NCI-H1092 (cell line): ENCODE measurements at regions not wholly inside any gene's neighbourhood (a gene's known extent, or its start where the extent isn't known, plus 50 kb on each side); places are given as distances from the start of the nearest gene placed in this dataset.

Experiments
- DNase-seq: peaks from one replicate; lab custom pipeline; 2025; lab: John Stamatoyannopoulos, UW

DNA sequence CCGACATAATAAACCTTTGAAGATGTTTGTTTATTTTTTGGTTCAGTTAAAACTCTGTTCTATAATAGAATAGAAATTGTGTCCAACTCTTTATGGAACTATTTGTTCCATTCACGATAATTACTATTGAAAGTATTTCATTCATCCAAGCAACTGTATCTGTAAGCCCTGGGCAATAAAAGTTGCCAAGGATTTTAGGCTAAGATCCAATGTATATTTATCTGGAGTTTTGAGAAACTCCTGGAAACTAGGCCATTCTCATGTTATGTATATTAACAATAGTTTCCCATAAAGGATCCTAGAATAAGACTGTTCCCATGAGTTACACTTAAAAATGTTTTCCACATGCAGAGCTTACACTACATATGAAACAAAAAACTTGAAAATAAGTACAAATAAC, 261.6 kb downstream of the SLITRK6 start:
- DNase-seq, result no peak

DNA sequence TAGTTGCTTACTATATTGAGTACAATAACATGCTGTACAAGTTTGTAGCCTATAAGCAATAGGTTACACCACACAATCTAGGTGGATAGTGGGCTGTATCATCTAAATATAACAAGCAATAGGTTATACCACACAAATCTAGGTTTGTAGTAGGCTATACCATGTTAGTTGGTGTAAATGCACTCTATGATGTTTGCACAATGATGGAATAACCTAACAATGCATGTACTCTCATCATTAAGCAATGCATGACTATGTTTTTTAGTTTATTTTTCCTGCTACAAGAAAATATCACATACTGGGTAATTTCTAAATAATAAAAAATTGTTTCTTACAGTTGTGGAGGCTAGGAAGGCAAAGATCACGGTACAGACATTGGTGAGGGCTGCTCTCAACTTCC, 262.5 kb downstream of the SLITRK6 start:
- DNase-seq, result no peak

DNA sequence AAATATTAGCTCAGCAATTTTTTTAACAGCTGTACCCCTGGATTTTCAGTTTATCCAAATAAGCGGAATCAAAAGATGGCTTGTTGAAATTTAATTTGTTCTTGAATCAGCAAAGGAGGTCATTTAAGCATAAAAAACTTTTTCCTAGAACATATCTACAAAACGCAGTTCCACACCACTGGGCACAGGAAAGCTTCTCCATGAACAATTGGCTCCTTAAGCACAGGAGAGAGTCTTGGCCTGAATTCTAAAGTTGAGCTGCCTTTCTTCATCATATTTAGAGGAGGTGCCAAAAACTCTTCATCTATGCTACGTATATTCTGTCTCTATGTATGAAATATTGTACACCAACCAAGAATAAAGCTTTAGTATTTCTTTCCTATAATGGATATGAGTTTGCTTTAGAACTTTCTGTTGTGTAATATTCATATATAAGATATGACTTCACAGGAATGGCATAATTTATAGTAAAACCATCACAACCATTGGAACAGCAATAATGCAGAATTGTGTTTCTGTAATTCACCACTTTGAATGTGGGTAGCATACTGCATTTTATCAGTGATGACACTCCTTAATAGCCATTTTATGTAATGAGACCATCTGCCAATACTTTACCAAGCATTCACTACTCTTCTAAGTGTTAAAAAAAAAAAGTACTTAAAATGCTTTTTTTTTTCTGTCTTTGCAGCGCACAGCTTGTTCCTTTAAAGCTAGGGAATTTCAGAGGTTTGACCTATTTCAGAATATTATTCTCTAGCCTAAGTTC, 263.7 kb downstream of the SLITRK6 start:
- DNase-seq, result no peak

DNA sequence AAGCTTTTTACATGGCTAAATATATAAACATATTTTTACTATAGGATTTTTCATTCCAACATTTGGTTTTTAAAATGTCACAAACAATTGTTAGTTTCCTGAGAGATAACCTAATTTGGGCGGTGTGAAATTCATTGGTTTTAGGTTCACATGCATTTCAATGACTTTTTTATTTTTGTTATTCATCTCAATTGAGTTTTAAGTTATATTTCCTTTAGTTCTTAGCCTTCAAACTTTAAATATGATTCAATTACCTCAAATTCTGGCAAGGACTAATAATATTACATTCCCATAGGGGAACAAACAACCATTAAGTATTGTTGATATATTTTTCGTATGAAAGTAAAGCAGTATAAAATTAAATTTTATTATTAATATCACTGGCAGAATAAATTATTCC, 265.3 kb downstream of the SLITRK6 start:
- DNase-seq, result no peak

DNA sequence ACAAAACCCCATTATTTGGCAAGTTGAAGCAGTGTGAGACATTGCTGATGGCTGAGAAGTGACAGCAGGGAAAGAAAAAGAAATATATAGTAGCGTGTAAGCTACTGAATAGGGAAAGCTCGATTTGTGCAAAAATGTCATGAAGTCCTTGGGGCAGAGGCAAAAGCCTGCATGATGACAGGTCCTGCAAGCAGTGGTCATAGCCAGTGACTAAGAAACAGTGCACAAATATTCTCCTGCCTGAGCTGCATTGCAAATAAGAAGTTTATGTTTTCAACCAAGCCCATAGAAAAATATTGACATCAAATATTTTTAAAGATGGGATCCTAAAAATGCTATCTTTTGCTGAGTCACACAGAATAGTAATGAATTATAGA, 270.0 kb downstream of the SLITRK6 start:
- DNase-seq, result no peak

DNA sequence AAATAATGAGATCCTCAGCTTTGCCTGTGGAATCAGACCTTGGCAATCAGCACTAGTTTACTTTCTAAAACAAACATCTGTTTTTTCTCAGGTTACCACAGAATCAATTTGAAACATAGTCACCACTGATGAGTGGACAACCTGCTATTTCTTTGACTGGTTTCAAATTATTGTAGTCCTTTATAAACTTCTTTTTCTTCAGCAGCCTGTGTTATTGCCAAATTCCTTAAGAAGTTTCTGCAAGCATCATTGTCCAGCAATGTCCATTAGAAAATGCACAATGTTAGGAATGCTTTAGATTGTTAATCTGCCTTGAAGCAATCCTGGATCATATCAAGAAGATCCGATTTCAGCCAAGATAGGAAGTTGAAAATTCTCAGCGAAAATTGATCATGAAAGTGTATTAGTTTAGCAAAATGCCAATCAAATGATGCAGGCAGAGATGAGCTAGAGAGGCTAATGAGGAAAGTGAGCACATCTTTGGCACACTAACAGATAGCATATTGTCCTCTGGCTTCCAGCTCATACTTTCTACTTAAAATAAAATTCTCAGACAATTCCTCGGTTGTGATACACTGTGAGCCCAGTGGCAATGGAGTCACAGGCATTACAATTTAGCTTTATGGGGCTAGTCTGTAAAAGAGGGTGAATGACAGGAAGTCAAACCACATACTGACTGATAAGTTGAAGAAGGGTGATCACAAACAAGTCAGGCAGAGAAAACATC, 270.6 kb downstream of the SLITRK6 start:
- DNase-seq, result no peak

DNA sequence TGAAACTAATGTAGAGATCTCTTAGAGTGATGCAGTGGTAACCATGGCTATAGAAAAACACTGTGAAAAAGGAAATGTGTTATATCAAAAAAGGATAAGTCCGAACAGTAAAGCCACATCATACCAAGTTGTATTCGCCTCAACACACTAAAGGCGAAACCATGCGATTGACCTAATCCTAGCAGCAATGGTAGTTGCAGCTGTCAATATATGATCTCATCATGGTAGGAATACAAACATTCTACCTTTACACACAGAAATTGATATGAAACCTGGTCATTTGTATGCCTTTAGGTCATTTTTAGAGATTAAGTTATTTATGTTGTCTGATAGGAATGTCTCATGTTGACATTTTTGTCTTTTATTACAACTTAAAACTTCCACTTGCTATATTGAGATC, 271.9 kb downstream of the SLITRK6 start:
- no peak for DNase-seq

DNA sequence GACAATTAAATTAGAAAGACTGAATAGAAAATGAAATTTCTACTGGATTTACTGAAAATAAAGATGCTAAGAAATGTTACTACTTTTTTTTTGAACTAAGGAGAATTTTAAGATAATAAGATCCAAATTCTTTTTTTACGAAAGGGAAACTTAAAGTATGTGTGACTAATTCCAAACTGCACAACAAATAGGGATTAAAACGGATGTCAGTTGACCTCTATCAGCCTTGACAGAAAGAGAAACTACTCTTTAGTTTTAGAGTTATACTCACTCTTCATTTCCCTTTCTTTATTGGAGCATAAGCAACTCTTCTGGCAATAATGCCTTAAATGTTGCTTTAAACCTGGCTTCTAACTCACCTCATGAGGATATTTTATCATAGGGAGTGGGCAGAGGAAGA, 273.8 kb downstream of the SLITRK6 start:
- no peak for DNase-seq

DNA sequence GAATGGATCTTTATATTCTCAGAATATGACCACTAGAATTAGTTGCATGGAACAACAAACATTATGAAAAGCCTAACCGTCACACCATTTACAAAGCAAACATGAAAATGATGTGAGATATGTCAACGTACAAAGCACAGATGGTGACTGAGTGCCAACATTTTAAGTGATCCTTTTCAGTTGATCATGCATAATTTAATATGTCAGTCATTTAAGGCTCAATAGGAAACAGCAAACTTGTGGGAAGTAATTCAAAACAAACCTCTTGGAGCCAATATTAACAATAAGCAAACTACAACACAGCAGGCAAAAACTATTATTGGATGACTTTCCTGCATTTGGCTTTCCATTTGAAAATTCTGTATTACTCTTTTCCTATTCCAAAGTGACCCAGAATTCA, 277.6 kb downstream of the SLITRK6 start:
- DNase-seq, result peak; percentile 92

DNA sequence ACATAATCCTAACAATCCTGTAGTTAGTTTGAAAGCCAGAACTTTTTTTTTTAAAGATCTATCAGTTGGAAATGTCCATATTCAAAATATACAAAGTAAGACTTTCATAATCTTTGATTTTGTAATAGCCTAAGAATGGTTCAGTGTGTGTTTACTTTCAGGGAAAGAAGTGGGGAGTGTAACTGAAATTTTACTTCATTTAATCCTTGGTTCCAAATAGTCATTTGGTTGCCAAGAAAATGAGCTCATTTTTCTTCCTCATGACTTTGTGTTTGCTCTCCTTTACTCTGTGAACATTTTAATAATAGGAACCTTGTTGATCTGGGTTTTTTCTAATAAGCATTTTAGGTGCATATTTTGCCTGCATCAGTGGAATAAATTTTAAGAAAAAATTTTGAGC, 278.8 kb downstream of the SLITRK6 start:
- DNase-seq, result peak; percentile 6

DNA sequence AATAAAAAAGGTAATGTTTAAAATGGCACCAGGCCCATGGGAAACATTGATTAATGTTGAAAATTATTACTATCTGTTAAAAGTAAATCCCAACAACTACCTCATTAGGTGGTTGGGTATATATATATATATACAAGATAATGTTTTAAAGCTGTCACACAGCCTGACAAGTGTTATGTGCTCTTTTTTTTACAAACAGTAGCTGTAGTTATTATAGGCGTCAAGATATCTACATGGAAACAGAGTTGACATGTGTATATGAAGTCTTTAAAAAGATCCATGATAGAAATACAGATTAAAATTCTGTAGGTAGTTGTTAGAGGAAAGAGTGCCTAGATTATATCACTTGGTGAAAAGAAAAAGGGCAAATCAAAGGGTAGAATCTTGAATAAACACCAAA, 279.9 kb downstream of the SLITRK6 start:
- DNase-seq, result no peak

DNA sequence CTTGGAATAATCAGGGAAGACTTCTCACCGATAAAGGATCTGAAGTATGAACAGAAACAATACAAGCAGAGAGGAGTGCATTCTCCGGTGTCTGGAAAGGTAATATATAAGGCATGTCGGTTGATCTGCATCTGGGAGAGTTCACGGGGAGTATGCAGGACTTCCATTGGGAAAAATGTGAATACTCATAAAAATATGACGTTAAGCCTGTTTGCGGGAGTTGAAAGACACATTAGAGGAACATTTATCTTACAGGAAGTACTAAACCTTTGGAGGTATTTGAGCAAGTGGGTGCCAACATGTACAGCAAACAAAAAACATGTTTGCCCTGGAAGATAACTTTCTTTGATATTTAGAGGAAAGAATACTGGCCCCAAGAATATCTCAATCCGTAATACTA, 286.8 kb downstream of the SLITRK6 start:
- no peak for DNase-seq

DNA sequence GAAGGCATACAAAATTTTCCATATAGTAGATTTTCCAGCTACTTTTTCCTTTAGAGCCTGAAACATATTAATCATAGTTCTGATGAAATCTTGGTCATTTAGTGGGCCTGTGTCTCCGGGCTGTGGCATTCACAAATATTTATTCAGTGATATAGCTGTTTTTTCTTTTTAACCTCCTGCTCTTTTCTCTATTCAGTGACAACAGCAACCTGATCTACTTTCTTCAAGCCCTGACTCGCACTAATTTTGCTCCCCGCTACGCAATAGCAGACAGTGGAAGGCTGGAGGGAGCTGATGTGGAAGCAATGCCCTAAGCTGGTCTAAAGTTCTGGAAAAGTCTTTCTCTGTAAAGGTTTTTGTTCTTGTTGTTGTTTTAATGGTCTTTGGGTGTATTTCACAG, 289.7 kb downstream of the SLITRK6 start:
- DNase-seq, result no peak

DNA sequence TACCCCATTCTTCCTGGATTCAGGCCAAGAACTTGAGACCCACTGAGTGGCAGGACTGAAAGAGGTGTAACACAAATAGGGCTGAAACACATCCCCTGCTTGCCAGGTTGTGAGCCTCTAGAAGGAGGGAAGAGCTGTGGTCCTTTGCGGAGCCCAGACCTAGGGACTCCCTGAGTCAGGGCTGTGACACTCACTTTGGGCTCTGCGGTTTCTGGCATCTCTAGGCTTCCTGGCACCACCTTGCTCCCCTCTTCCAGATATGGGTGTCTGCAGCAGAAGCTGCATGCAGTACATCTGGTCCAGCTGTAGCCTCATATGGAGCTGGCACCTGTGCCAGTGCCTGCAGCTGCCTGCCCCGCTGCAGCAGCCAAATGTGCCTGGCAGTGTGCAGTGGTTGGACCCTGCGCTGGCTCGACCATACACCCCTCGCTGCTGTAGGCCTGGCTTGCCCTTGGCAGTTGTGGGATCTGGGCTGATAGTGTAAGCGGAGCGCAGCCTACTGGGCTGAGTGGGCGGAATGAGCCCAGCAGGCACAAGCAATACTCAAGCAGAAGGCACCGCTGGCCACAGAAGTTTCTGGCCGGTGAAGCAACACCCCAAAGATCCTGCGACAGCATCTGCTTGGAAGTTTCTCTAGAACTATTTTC, 290.4 kb downstream of the SLITRK6 start:
- no peak for DNase-seq

DNA sequence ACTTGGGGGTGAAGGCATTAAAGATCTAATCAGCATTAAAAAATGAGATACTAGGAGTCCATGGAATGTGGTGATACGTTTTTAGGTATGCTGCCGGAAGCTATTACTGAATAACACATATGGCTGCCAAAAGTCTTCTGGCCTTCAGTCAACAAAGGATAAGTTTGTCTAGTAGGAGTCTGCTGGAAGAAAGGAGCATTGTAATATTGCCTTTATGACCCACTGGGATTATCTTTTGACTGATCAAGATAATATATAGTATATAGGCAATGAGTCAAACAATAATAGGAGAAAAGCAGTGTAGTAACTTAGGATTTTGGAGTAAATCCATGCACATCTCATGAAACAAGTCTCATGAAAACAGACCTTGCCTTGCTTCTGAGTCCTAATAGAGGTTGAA, 295.4 kb downstream of the SLITRK6 start:
- DNase-seq, result no peak

DNA sequence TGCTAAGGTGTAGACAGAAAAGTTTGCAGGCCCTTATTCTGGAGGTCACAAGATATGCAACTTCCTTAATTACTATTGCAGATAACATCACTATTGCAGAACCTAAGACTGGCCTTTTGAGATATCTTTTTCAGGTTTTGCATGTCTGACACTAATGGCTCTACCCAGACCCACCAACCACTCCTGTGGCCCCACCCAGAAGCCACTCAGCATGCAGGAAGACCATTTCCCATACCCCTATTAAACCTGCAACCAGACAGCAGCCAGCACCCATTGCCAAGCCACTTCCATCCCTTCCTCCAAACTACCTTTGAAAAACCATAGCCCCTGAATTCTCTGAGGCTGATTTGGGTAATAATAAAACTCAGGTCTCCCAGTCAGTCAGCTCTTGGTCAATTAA, 297.6 kb downstream of the SLITRK6 start:
- DNase-seq, result no peak

DNA sequence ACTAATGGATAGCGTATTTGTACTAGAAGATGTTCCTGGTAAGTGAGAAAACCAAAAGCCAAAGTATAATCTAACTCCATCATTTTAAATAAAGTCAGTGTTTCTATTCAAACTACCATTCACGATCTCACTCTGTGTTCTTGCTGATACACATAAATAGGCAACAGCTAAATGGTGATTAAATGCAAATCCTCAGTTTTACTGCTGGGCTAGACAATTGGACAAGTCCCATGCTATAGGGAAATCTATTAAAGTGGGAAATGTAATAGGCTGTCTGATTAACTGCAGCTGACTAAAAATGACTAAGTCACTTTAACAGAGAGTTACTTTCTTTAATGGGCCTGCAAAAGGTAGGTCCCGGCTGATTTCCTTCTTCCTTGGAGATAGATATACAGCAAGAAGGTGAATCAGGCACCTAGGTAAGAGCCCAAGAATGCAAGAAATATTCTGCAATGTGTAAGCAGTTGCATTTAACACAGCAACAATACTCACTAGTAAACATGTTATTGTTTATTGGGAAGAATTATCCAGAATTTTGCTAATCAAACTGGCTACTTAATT, 298.4 kb downstream of the SLITRK6 start:
- no peak for DNase-seq

DNA sequence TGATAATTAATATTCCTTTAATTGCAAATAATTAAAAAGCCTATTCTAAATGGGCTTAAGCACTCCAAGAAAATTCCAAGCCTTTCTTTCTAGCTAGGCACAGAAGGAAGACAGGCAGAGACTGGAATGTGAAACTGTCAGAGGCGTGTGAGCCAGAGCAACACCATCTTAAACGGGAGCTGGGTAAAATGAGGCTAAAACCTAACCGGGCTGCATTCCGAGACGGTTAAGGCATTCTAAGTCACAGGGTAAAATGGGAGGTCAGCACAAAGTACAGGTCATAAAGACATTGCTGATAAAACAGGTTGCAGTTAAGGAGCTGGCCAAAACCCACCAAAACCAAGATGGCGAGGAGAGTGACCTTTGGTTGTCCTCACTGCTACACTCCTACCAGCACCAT, 300.4 kb downstream of the SLITRK6 start:
- DNase-seq, result no peak

DNA sequence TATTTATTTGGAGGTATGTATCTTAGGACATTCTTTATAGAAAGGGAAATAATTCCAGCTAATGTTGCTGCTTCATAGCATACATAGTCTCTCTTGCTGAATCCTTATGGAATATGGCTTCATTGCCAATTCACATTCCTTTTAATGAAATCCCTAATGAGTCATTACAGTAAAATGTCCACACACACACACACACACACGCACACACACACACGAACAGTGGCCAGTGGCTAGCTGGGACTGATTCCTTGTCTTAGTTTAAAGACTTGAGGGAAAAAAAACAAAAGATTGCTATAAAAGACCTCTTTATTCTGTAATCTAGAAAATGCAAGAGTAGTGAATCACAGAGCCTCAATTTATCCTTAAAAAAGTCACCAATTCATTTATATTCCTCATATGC, 301.6 kb downstream of the SLITRK6 start:
- DNase-seq, result no peak

DNA sequence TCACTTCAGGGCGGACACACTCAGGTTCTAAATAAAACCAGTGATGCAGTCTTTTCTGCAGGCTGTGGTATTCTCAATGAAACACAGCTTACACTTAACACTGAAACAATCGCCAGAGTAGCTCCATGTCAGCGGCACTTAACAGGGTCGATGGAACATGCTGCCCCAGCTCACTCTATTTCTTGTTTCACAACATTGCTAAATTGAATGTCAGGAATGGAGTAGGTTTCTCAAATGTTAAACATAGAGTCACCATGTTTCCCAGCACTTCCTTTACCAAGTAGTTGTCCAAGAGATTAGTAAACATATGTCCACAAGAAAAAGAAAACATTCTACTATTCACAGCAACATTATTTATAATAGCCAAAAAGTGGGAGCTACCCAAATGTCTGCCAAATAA, 306.9 kb downstream of the SLITRK6 start:
- no peak for DNase-seq

DNA sequence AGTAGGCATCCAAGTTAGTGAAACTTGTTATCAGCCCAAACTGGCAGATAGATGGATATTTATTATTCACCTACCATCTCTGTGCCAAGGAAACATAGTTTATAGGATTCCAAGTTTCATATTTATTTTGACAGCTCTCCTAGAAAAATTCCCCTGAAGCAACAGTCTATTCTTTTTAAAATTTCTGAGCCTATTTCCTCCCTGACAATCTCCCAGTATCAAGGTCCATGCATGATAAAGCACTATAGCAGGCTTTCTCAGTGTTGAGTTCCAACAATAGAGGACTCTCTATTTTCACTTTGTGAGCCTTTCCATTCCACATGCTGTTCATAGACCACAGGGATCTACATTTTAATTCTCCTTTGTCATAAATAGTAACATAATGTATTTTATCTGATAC, 312.6 kb downstream of the SLITRK6 start:
- DNase-seq, result no peak

DNA sequence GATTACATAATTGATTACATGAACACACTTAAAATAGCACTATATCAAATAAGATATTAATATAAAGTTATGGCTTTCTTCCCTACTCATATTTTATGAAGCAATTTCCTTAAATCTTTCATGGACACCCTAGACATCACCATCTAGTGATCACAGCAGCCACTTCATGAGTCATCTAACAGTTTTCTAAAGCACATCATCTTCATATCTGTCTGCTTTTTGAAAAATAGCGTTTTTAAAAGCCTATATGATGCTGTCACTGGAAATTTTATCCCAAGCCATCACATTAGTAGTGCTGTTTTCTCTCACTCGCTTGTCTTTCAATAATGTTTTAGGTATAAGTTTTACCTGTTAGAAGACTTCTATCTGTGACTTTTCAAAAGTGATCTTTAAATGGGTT, 326.1 kb downstream of the SLITRK6 start:
- DNase-seq, result no peak

DNA sequence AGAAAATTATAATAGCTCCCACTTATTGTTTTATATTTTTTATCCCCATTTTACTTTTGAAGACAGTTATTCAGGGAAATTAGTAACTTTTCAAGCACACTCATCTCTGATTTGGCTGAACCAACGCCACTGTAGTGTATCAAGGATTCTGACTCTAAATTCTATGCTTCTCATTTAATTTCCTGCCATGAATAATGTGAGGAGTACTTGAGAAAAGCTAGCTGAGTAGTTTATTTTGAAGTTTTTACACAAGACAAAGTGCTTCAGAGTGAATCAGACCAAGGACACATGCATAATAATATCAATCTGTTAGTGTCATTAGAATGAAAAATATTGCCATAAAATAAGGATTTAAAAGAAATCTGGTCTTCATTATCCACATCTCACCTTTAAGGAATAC, 329.9 kb downstream of the SLITRK6 start:
- DNase-seq, result no peak
